Choroid plexus epithelial cell (primary cell): ENCODE measurements at regions not wholly inside any gene's neighbourhood (a gene's known extent, or its start where the extent isn't known, plus 50 kb on each side); places are given as distances from the start of the nearest gene placed in this dataset.
"Not testable (repeated sequence)": the region's sequence is repeated elsewhere in the genome, so short reads cannot be mapped to it uniquely, and the experiment has no call there.

Experiments used
- DNase-seq: peaks from one replicate; pipeline ENCODE4 v3.0.0-alpha.2; 2010; ENCODE audit warnings: low read depth
- H3K4me3 ChIP-seq: 2 replicates; pipeline ENCODE4 v1.5.1; 2011; ENCODE audit warnings: low read depth, mild to moderate bottlenecking, control low read depth, low read length, moderate library complexity
- CTCF ChIP-seq: conservative IDR thresholded peaks from 2 replicates; pipeline ENCODE4 v1.5.1; 2011; ENCODE audit warnings: low read depth, mild to moderate bottlenecking, control low read depth, inconsistent platforms, low read length, moderate library complexity

GRCh38 chr4:111064342-111064993 lies 441.6 kb upstream of the PITX2 start:
- H3K4me3 ChIP-seq, result no peak overlapping the region
- DNase-seq, result peak; percentile 8
- no peak for TF ChIP-seq CTCF

- no peak for TF ChIP-seq CTCF
- no peak for DNase-seq
- H3K4me3 ChIP-seq, result no peak overlapping the region
Measured at GRCh38 chr4:111066001-111066400, 443.1 kb upstream of the PITX2 start.

GRCh38 chr4:111066447-111066846 lies 443.6 kb upstream of the PITX2 start:
- DNase-seq, result no peak
- TF ChIP-seq CTCF, result no peak
- no peak overlapping the region for H3K4me3 ChIP-seq

GRCh38 chr4:111066887-111067286 lies 444.0 kb upstream of the PITX2 start:
- no peak overlapping the region for H3K4me3 ChIP-seq
- peak; percentile 10 for DNase-seq
- TF ChIP-seq CTCF, result no peak

- no peak overlapping the region for H3K4me3 ChIP-seq
- DNase-seq, result no peak
- TF ChIP-seq CTCF, result no peak
Measured at GRCh38 chr4:111068883-111069282, 446.0 kb upstream of the PITX2 start.

GRCh38 chr4:111070390-111070789 lies 447.5 kb upstream of the PITX2 start:
- H3K4me3 ChIP-seq, result no peak overlapping the region
- TF ChIP-seq CTCF, result no peak
- no peak for DNase-seq

GRCh38 chr4:111074523-111075114 lies 451.7 kb upstream of the PITX2 start:
- DNase-seq, result no peak
- H3K4me3 ChIP-seq, result no peak overlapping the region
- TF ChIP-seq CTCF, result no peak

GRCh38 chr4:111076299-111076698 lies 453.4 kb upstream of the PITX2 start:
- DNase-seq, H3K4me3 ChIP-seq: not testable (repeated sequence)
